NCI-H345 treated with DMSO at 0.1 percent for 48 hours (cell line): ENCODE measurements at regions not wholly inside any gene's neighbourhood (a gene's known extent, or its start where the extent isn't known, plus 50 kb on each side); places are given as distances from the start of the nearest gene placed in this dataset.
A peak's percentile ranks its signal among the peaks of the same experiment; 100 is the strongest.
"Not testable (repeated sequence)": the region's sequence is repeated elsewhere in the genome, so short reads cannot be mapped to it uniquely, and the experiment has no call there.

Experiments
- DNase-seq: peaks from one replicate; lab custom pipeline; 2025; ENCODE audit not compliant: unreplicated experiment; lab: John Stamatoyannopoulos, UW

- no peak for DNase-seq
Measured at GRCh38 chr2:168300460-168300859, 53.1 kb upstream of the STK39 start.

- no peak for DNase-seq
Measured at GRCh38 chr2:168304024-168304681, 56.8 kb upstream of the STK39 start.

GRCh38 chr2:168307379-168307778 is 60.0 kb upstream of the STK39 start:
- DNase-seq: no peak

- DNase-seq: no peak
Measured at GRCh38 chr2:168310580-168310979, 63.2 kb upstream of the STK39 start.

- DNase-seq: peak; percentile 78
Measured at GRCh38 chr2:168311261-168311910, 64.0 kb upstream of the STK39 start.

GRCh38 chr2:168312036-168312822 is 64.8 kb upstream of the STK39 start:
- peak; percentile 5 for DNase-seq

GRCh38 chr2:168314236-168314635 is 66.8 kb upstream of the STK39 start:
- DNase-seq: no peak

- no peak for DNase-seq
Measured at GRCh38 chr2:168315331-168316072, 68.1 kb upstream of the STK39 start.

- DNase-seq: no peak
Measured at GRCh38 chr2:168316073-168316440, 68.7 kb upstream of the STK39 start.

GRCh38 chr2:168317282-168317681 is 69.9 kb upstream of the STK39 start:
- DNase-seq: no peak

- no peak for DNase-seq
Measured at GRCh38 chr2:168320267-168320666, 72.9 kb upstream of the STK39 start.

- no peak for DNase-seq
Measured at GRCh38 chr2:168322325-168323007, 75.1 kb upstream of the STK39 start.

GRCh38 chr2:168323529-168324021 is 76.2 kb upstream of the STK39 start:
- no peak for DNase-seq

GRCh38 chr2:168326572-168326971 is 79.2 kb upstream of the STK39 start:
- DNase-seq: no peak

GRCh38 chr2:168327328-168327727 is 79.9 kb upstream of the STK39 start:
- no peak for DNase-seq

GRCh38 chr2:168328421-168328820 is 81.0 kb upstream of the STK39 start:
- DNase-seq: no peak

GRCh38 chr2:168330624-168331423 is 83.4 kb upstream of the STK39 start:
- no peak for DNase-seq

- DNase-seq: not testable (repeated sequence)
Measured at GRCh38 chr2:168335254-168335653, 87.9 kb upstream of the STK39 start.

- DNase-seq: peak; percentile 46
Measured at GRCh38 chr2:168336786-168337388, 89.5 kb upstream of the STK39 start.
